Left lung (tissue), 4 donors: ENCODE measurements at regions not wholly inside any gene's neighbourhood (a gene's known extent, or its start where the extent isn't known, plus 50 kb on each side); places are given as distances from the start of the nearest gene placed in this dataset.
A peak's percentile ranks its signal among the peaks of the same experiment; 100 is the strongest.

ENCODE experiments used
- ATAC-seq: fragments of 200-7000 bp; cut with Tn5 transposase; one replicate; pipeline ENCODE4 v1.9.1; 2020; ENCODE audit warnings: moderate library complexity
- DNase-seq, 4 donors: peaks; one replicate each; pipeline ENCODE4 v3.0.0-alpha.2; 2013 to 2020
- H3K27ac ChIP-seq, 2 donors: fragments of 200-600 bp; sonication (generic) in 1 of 2; one replicate each; pipeline versions ENCODE4 v1.5.0 to v1.8.0; 2020 to 2021
- H3K27me3 ChIP-seq, 2 donors: fragments of 200-600 bp; sonication (generic) in 1 of 2; one replicate each; pipeline versions ENCODE4 v1.5.0 to v1.8.0; 2020 to 2021
- H3K36me3 ChIP-seq, 2 donors: fragments of 200-600 bp; sonication (generic) in 1 of 2; one replicate each; pipeline versions ENCODE4 v1.5.0 to v1.8.0; 2020 to 2021
- H3K4me1 ChIP-seq, 2 donors: fragments of 200-600 bp; one replicate each; pipeline ENCODE4 v1.8.0; 2021
- H3K4me3 ChIP-seq, 2 donors: fragments of 200-600 bp; sonication (generic) in 1 of 2; one replicate each; pipeline versions ENCODE4 v1.5.0 to v1.8.0; 2020 to 2021; ENCODE audit warnings: mild to moderate bottlenecking in 1 of 2
- H3K9me3 ChIP-seq, 2 donors: fragments of 200-600 bp; sonication (generic) in 1 of 2; one replicate each; pipeline versions ENCODE4 v1.5.0 to v1.8.0; 2020 to 2021
- CTCF ChIP-seq, 2 donors: fragments of 200-600 bp; sonication (generic) in 1 of 2; IDR thresholded peaks; one replicate each; pipeline versions ENCODE4 v1.5.0 to v1.8.0; 2021; ENCODE audit warnings: antibody characterized with exemption in 2 of 2
- intact Hi-C, 2 donors: fragments of 100-400 bp; cut with DNase I; formaldehyde crosslinking; loops; one replicate each; pipeline versions ENCODE4 v1.11.2 to v1.14.2; 2022
- donor health status: DM: no; HTN: yes; CAD: no.
- donor health status: DM: no; HTN: no; CAD: no.

GRCh38 chr1:177366091-177366490 lies 195.3 kb downstream of the BRINP2 start:
- ATAC-seq = no peak

DNA sequence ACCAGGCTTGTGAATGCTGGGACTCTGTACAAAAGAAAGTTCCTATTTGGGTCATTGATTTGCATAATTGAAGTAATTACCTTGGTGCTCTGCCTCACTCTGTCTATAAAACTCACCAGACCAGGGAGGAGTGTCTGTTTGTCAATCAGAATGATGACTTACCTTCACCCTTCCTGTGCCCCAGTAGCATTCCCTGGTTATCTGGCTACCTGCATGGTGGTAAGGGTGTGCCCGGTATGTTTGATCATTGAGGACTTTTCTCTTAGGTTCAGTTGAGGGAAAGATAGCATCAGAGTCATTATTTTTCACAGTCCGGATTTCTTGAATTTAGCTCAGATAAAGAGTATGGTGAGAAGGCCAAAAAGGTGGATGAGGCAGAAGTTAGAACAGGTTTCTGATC lies 190.0 kb downstream of the BRINP2 start:
- H3K9me3 ChIP-seq = no peaks in the 10 kb centered on the region
- no peaks in the 10 kb centered on the region for H3K4me1 ChIP-seq
- no peaks in the 10 kb centered on the region for H3K27me3 ChIP-seq
- ATAC-seq = no peak
- TF ChIP-seq CTCF (IDR thresholded peaks at IDR 0.05) = no peak
- DNase-seq = no peak
- H3K4me3 ChIP-seq = no peak overlapping the region
- no peak overlapping the region for H3K27ac ChIP-seq
- no peaks in the 10 kb centered on the region for H3K36me3 ChIP-seq
- intact Hi-C loops = no loop called here

More at GRCh38 chr1:177366091-177366490, 195.3 kb downstream of the BRINP2 start:
- H3K4me1 ChIP-seq = no peaks in the 10 kb centered on the region
- intact Hi-C loops = no loop called here
- no peak overlapping the region for H3K27ac ChIP-seq
- no peak overlapping the region for H3K4me3 ChIP-seq
- DNase-seq = no peak
- H3K9me3 ChIP-seq = no peaks in the 10 kb centered on the region
- no peaks in the 10 kb centered on the region for H3K36me3 ChIP-seq
- TF ChIP-seq CTCF (IDR thresholded peaks at IDR 0.05) = no peak
- no peaks in the 10 kb centered on the region for H3K27me3 ChIP-seq

GRCh38 chr1:177356674-177357435 lies 186.1 kb downstream of the BRINP2 start:
- no peak overlapping the region for H3K27ac ChIP-seq
- intact Hi-C loops = loop anchor here in 1 of 2 donors (10.0 kb wide), 1 partner anchor 82 kb away; no protein-coding TSS in a partner anchor
- no peak overlapping the region for H3K4me3 ChIP-seq
- H3K36me3 ChIP-seq = no peaks in the 10 kb centered on the region
- TF ChIP-seq CTCF (IDR thresholded peaks at IDR 0.05) = no peak
- no peaks in the 10 kb centered on the region for H3K4me1 ChIP-seq
- H3K27me3 ChIP-seq = no peaks in the 10 kb centered on the region
- no peaks in the 10 kb centered on the region for H3K9me3 ChIP-seq
- no peak for DNase-seq
- ATAC-seq = no peak

- intact Hi-C loops = loop anchor here in 1 of 2 donors (10.0 kb wide), 1 partner anchor 81 kb away; no protein-coding TSS in a partner anchor
- no peak overlapping the region for H3K4me3 ChIP-seq
- peak; percentile 43 for ATAC-seq
These were observed 184.8 kb downstream of the BRINP2 start for GRCh38 chr1:177355575-177355974.

More at GRCh38 chr1:177355575-177355974, 184.8 kb downstream of the BRINP2 start:
- H3K27me3 ChIP-seq = no peaks in the 10 kb centered on the region
- no peaks in the 10 kb centered on the region for H3K4me1 ChIP-seq
- H3K9me3 ChIP-seq = no peaks in the 10 kb centered on the region
- H3K27ac ChIP-seq = no peak overlapping the region
- TF ChIP-seq CTCF (IDR thresholded peaks at IDR 0.05) = peak in 1 of 2 donors; percentile 27
- no peaks in the 10 kb centered on the region for H3K36me3 ChIP-seq
- peak in 2 of 4 donors; percentile 16 to 37 for DNase-seq
